NB4 (cell line): ENCODE measurements at regions not wholly inside any gene's neighbourhood (a gene's known extent, or its start where the extent isn't known, plus 50 kb on each side); places are given as distances from the start of the nearest gene placed in this dataset.
A peak's percentile ranks its signal among the peaks of the same experiment; 100 is the strongest.

Experiments used
- DNase-seq: peaks from one replicate; pipeline ENCODE4 v3.0.0; 2010; ENCODE audit warnings: low read depth
- H3K4me3 ChIP-seq: one replicate; pipeline ENCODE4 v1.5.1; 2011; ENCODE audit warnings: mild to moderate bottlenecking, low read depth, low read length, moderate library complexity
- MAX ChIP-seq: IDR thresholded peaks from 2 replicates; pipeline ENCODE4 v1.6.1; 2011; ENCODE audit warnings: low read depth, low read length
- MYC ChIP-seq: IDR thresholded peaks from 2 replicates; pipeline ENCODE4 v1.6.1; 2011; ENCODE audit warnings: low read depth, low read length
- POLR2A ChIP-seq: IDR thresholded peaks from 2 replicates; pipeline ENCODE4 v1.6.1; 2011; ENCODE audit warnings: mild to moderate bottlenecking; ENCODE audit not compliant: insufficient read length; ENCODE audit errors: extremely low read depth
- TF ChIP-seq, protein P1 (sequence below): IDR thresholded peaks from one replicate; pipeline ENCODE4 v1.5.1; 2012; ENCODE audit warnings: low read depth, low read length

- no peak overlapping the region for H3K4me3 ChIP-seq
- DNase-seq = no peak
- TF ChIP-seq POLR2A = no peak
Observed at GRCh38 chr2:120545521-120546047, 190.1 kb upstream of the GLI2 start.

DNA sequence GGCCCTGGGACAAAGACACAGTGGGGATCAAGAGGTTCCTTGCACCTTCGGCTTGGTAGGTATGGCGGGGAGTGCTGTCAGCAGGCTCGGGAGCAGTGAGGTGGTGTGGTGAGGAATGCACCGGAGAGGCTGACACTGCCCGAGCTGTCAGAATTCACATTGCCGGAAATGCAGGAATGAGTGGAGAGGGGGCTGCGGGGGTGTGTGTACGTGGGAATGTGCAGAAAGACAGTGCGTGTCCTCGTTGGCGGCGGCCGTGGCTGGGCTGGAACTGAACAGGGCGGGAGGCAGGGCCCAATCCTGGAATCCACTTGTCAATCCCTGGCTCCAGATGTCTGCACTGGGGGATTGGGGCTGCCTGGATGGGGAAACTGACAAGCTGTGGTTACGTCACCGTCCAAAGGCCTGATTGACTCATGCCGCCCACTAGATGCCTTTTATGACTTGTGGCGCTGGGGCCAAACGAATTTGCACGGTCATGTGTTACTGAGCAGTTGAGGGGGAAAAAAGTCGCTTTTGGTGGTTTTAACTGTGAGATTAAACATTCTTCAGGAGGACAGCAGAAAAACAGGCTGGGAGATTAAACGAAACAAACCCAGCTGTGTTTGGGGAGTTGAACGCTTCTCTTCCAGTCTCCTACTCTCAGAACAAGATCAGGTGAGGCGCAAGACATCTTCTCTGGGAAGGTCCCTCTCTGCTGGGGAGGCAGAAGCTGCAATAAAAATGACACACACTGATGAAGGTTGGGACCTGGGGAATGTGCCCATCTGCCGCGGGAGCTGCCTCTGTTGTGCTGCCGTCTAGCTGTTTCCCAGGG lies 189.4 kb upstream of the GLI2 start:
- H3K4me3 ChIP-seq = no peak overlapping the region
- peak; percentile 89 for DNase-seq
- TF ChIP-seq MYC (peak; percentile 56; the same call in 1 of the 2 replicates), MAX (peak; percentile 68), POLR2A (no peak)
- TF ChIP-seq, protein P1, sequence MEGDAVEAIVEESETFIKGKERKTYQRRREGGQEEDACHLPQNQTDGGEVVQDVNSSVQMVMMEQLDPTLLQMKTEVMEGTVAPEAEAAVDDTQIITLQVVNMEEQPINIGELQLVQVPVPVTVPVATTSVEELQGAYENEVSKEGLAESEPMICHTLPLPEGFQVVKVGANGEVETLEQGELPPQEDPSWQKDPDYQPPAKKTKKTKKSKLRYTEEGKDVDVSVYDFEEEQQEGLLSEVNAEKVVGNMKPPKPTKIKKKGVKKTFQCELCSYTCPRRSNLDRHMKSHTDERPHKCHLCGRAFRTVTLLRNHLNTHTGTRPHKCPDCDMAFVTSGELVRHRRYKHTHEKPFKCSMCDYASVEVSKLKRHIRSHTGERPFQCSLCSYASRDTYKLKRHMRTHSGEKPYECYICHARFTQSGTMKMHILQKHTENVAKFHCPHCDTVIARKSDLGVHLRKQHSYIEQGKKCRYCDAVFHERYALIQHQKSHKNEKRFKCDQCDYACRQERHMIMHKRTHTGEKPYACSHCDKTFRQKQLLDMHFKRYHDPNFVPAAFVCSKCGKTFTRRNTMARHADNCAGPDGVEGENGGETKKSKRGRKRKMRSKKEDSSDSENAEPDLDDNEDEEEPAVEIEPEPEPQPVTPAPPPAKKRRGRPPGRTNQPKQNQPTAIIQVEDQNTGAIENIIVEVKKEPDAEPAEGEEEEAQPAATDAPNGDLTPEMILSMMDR = no peak

- DNase-seq = no peak
- H3K4me3 ChIP-seq = no peak overlapping the region
- TF ChIP-seq MYC (no peak), MAX (no peak)
Observed at GRCh38 chr2:120546865-120547390, 188.7 kb upstream of the GLI2 start.

DNA sequence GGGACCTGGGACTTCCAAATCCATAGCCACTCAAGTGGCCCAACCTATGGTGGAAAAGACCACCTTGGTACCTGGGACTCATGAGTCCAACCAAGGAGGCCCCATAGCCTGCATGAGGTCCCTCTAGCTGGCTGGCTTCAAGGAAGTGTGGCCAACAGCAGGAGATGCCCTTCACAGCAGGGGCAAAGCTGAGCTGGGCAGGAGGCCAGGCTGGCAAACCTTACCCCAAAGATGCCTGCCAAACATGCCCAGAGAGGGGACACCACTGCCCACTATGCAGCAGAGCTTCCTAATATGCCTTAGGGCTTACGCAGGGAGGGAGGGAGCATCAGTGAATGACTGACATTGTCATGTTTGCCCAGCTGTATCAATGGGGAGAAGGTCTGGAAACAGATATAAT lies 188.0 kb upstream of the GLI2 start:
- H3K4me3 ChIP-seq = no peak overlapping the region
- DNase-seq = no peak
- no peak for TF ChIP-seq POLR2A
- TF ChIP-seq MYC = no peak
- TF ChIP-seq, protein P1 = no peak
- no peak for TF ChIP-seq MAX

- no peak overlapping the region for H3K4me3 ChIP-seq
- peak; percentile 45 for DNase-seq
- no peak for TF ChIP-seq MYC
- TF ChIP-seq MAX = no peak
- TF ChIP-seq, protein P1 = no peak
- TF ChIP-seq POLR2A = no peak
Observed at GRCh38 chr2:120548627-120549608, 186.8 kb upstream of the GLI2 start.

GRCh38 chr2:120549841-120550240 lies 185.8 kb upstream of the GLI2 start:
- no peak for DNase-seq
- TF ChIP-seq, protein P1 = no peak
- TF ChIP-seq MAX (no peak), MYC (no peak), POLR2A (no peak)
- no peak overlapping the region for H3K4me3 ChIP-seq
